HepG2 (cell line): ENCODE measurements at regions not wholly inside any gene's neighbourhood (a gene's known extent, or its start where the extent isn't known, plus 50 kb on each side); places are given as distances from the start of the nearest gene placed in this dataset.

Experiments used
- ATAC-seq: fragments of 200-7000 bp; cut with Tn5 transposase; 3 replicates; pipeline ENCODE4 v1.9.1; 2020; ENCODE audit warnings: mild to moderate bottlenecking, moderate library complexity
- BruUV-seq: library from RNA; stranded (reverse); fragments of 400-500 nt; replicated peaks from 2 replicates; lab custom pipeline; 2021; lab: Mats Ljungman, UMichigan
- CTCF ChIA-PET: fragments of 300-600 bp; formaldehyde crosslinking; extraction: SDS; loops from one replicate; lab custom pipeline; 2021; ENCODE audit warnings: low total read pairs, inconsistent platforms, low intra/inter-chr PET ratio; lab: Yijun Ruan, JAX
- POLR2A ChIA-PET: fragments of 350-600 bp; sonication (Branson Sonifier 250); formaldehyde crosslinking; loops from one replicate; lab custom pipeline; 2020; ENCODE audit warnings: antibody characterized with exemption, inconsistent platforms; lab: Yijun Ruan, JAX
- DNase-seq: peaks from one replicate; pipeline ENCODE4 v3.0.0-alpha.2; 2015; ENCODE audit warnings: low spot score
- FAIRE-seq: peaks from 3 replicates; lab custom pipeline; 2011; peaks lifted over from hg19 to GRCh38; lab: Jason Lieb, UNC
- H2AFZ ChIP-seq: one replicate; pipeline ENCODE4 v1.6.1; 2011; ENCODE audit warnings: low read length, inconsistent platforms
- H3K27ac ChIP-seq: fragments of 300-600 bp; 3 replicates; pipeline ENCODE4 v1.8.0; 2011; ENCODE audit warnings: mixed run types, mild to moderate bottlenecking, mixed read lengths, low read length, inconsistent platforms; ENCODE audit not compliant: insufficient read depth; ENCODE audit errors: extremely low read length
- H3K27me3 ChIP-seq, 2 experiments: fragments of 200-600 bp in 1 of 2; 2 replicates in 1 of 2; 3 replicates in 1 of 2; pipeline versions ENCODE4 v1.6.0 to v1.8.0; 2011; ENCODE audit warnings: low read length in 2 of 2, mild to moderate bottlenecking in 2 of 2, moderate library complexity in 2 of 2, inconsistent platforms in 1 of 2; ENCODE audit not compliant: insufficient read depth in 2 of 2, control insufficient read depth in 1 of 2
- H3K36me3 ChIP-seq, 2 experiments: fragments of 200-600 bp in 1 of 2; replicated peaks in 1 of 2; 2 replicates in 1 of 2; 3 replicates in 1 of 2; pipeline versions ENCODE4 v1.5.1 to v1.8.0; 2011; ENCODE audit warnings: low read length in 2 of 2, inconsistent platforms in 1 of 2; ENCODE audit not compliant: insufficient read depth in 2 of 2, control insufficient read depth in 1 of 2
- H3K4me1 ChIP-seq: 2 replicates; pipeline ENCODE4 v1.5.1; 2012; ENCODE audit warnings: low read length, inconsistent platforms; ENCODE audit not compliant: insufficient read depth
- H3K4me2 ChIP-seq: 2 replicates; pipeline ENCODE4 v1.6.0; 2011; ENCODE audit warnings: low read depth, low read length, inconsistent platforms
- H3K4me3 ChIP-seq, 3 experiments: fragments of 200-600 bp in 1 of 3; sonication (generic), shearing (Covaris generic) in 1 of 3; replicated peaks in 1 of 3; 2 replicates each; pipeline ENCODE4 v1.5.1; 2011 to 2016; ENCODE audit warnings: low read length in 3 of 3, inconsistent platforms in 2 of 3, low read depth in 2 of 3, mild to moderate bottlenecking in 2 of 3, control low read depth in 1 of 3, mixed read lengths in 1 of 3; ENCODE audit not compliant: insufficient read depth in 1 of 3
- H3K79me2 ChIP-seq: one replicate; pipeline ENCODE4 v1.6.1; 2011; ENCODE audit warnings: low read length, inconsistent platforms; ENCODE audit not compliant: insufficient read depth
- H3K9ac ChIP-seq: 2 replicates; pipeline ENCODE4 v1.6.0; 2011; ENCODE audit warnings: mild to moderate bottlenecking, low read depth, low read length, inconsistent platforms; ENCODE audit not compliant: insufficient read depth
- H3K9me3 ChIP-seq: 2 replicates; pipeline ENCODE4 v1.5.1; 2012; ENCODE audit warnings: mild to moderate bottlenecking, low read length
- H4K20me1 ChIP-seq: 2 replicates; pipeline ENCODE4 v1.6.0; 2011; ENCODE audit warnings: inconsistent platforms, mild to moderate bottlenecking, low read length, moderate library complexity; ENCODE audit not compliant: insufficient read depth
- HINFP ChIP-seq: sonication (generic); formaldehyde crosslinking; IDR thresholded peaks from 2 replicates; pipeline ENCODE4 v1.4.0; 2020; ENCODE audit warnings: low read depth, mild to moderate bottlenecking, missing genetic modification reagents
- SIN3B ChIP-seq: fragments of 150-350 bp; IDR thresholded peaks from 2 replicates; pipeline ENCODE4 v1.6.1; 2014; ENCODE audit warnings: low read length
- SNAPC2 ChIP-seq: sonication (generic); formaldehyde crosslinking; IDR thresholded peaks from 2 replicates; pipeline ENCODE4 v1.8.1; 2022; ENCODE audit warnings: mild to moderate bottlenecking, missing genetic modification reagents
- THAP8 ChIP-seq: sonication (generic); formaldehyde crosslinking; IDR thresholded peaks from 2 replicates; pipeline ENCODE4 v1.5.1; 2020; ENCODE audit warnings: missing genetic modification reagents, mild to moderate bottlenecking, borderline replicate concordance
- ZNF101 ChIP-seq: sonication (generic); formaldehyde crosslinking; IDR thresholded peaks from 2 replicates; pipeline ENCODE4 v1.4.0; 2020; ENCODE audit warnings: mild to moderate bottlenecking, low read depth, missing genetic modification reagents, borderline replicate concordance
- WGBS: methylation state at CpG from one replicate; pipeline ENCODE4 v1.1.6; 2017; ENCODE audit warnings: low lambda C conversion rate; 5-methylcytosine and 5-hydroxymethylcytosine counted together
- in situ Hi-C: cut with HindIII; loops from 2 replicates; pipeline ENCODE4 v1.10.0; 2017; ENCODE audit warnings: low pct_unique_long_range_greater_than_20kb; ENCODE audit not compliant: extremely low pct_ligation_motif_present
- intact Hi-C: fragments of 100-400 bp; cut with micrococcal nuclease; formaldehyde crosslinking; loops from one replicate; pipeline ENCODE4 v1.10.0; 2022; ENCODE audit not compliant: unreplicated experiment
- TF ChIP-seq, protein P1 (sequence below): sonication (generic); formaldehyde crosslinking; IDR thresholded peaks from 2 replicates; pipeline ENCODE4 v1.5.1; 2020; ENCODE audit warnings: mild to moderate bottlenecking, missing genetic modification reagents, moderate library complexity
- TF ChIP-seq, protein P2 (sequence below): sonication (generic); formaldehyde crosslinking; IDR thresholded peaks from 2 replicates; pipeline ENCODE4 v1.4.0; 2020; ENCODE audit warnings: mild to moderate bottlenecking, missing genetic modification reagents

DNA sequence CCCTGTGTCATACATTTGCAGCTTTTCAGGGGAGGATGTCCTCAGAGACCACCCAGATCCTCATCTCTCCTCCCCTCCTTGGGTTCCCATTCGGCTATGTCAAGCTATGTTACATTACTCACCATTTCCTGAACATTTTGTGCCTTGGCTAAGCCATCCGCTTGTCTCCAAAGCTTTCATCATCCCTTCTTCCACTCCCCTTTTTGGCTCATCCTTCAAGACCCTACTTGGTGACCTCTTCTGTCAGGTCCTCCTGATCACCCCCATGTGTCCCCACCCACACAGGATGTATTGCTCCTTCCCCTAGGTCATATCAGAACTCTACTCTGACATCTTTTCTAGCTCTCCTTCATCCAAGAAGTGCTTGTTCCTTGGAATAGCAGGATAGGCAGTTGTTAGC lies 81.8 kb downstream of the BOD1 start:
- Histone ChIP-seq H3K27ac (no peak overlapping the region), H3K4me3 (no peak overlapping the region), H3K27me3 (peaks cover 0 to 4% of the 10 kb centered on the region in 2 experiments; a peak in 2 of 5 replicates), H3K4me1 (no peaks in the 10 kb centered on the region), H3K9me3 (no peaks in the 10 kb centered on the region), H3K9ac (no peak overlapping the region), H3K79me2 (no peaks in the 10 kb centered on the region), H3K36me3 (no peaks in the 10 kb centered on the region), H4K20me1 (no peaks in the 10 kb centered on the region), H3K4me2 (no peak overlapping the region), H2AFZ (no peak overlapping the region)
- ChIA-PET POLR2A (no interaction called here), CTCF (no interaction called here)
- no peak for ATAC-seq
- no TSS peak for BruUV-seq
- 49% methylated on average over 2 of the region's 2 CpGs for WGBS
- intact Hi-C loops (no loop called here), in situ Hi-C loops (no loop called here)
- TF ChIP-seq SIN3B: no peak
- no peak for TF ChIP-seq THAP8 (CRISPR knock-in tag)
- TF ChIP-seq ZNF101 (CRISPR knock-in tag): no peak
- no peak for TF ChIP-seq HINFP (CRISPR knock-in tag)
- no peak for TF ChIP-seq SNAPC2 (CRISPR knock-in tag)
- TF ChIP-seq, protein P1, sequence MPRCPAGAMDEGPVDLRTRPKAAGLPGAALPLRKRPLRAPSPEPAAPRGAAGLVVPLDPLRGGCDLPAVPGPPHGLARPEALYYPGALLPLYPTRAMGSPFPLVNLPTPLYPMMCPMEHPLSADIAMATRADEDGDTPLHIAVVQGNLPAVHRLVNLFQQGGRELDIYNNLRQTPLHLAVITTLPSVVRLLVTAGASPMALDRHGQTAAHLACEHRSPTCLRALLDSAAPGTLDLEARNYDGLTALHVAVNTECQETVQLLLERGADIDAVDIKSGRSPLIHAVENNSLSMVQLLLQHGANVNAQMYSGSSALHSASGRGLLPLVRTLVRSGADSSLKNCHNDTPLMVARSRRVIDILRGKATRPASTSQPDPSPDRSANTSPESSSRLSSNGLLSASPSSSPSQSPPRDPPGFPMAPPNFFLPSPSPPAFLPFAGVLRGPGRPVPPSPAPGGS: no peak
- TF ChIP-seq, protein P2, sequence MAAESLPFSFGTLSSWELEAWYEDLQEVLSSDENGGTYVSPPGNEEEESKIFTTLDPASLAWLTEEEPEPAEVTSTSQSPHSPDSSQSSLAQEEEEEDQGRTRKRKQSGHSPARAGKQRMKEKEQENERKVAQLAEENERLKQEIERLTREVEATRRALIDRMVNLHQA (CRISPR knock-in tag): no peak
- FAIRE-seq: no peak
- no peak for DNase-seq
